ENCODE measurements at regions not wholly inside any gene's neighbourhood (a gene's known extent, or its start where the extent isn't known, plus 50 kb on each side); places are given as distances from the start of the nearest gene placed in this dataset.

GRCh38 chr11:109526061-109526460 lies 104.1 kb downstream of the C11orf87 start:
- Histone ChIP-seq H3K27me3 (no peaks in the 10 kb centered on the region), H3K36me3 (no peaks in the 10 kb centered on the region), H3K9me3 (peaks cover 0 to 6% (median 0%) of the 10 kb centered on the region in 4 donors), H3K4me3 (no peak overlapping the region), H3K27ac (no peak overlapping the region), H3K4me1 (no peaks in the 10 kb centered on the region)
- TF ChIP-seq POLR2A (IDR thresholded peaks at IDR 0.05) = no peak
- TF ChIP-seq CTCF (IDR thresholded peaks at IDR 0.05) = no peak
- no peak for TF ChIP-seq EP300 (IDR thresholded peaks at IDR 0.05)
- DNase-seq (ENCODE audit: low spot score in 2 of 2) = no peak
- 88 to 93% methylated on average over 5 of the region's 5 CpGs for WGBS, 2 donors

GRCh38 chr11:109526931-109527330 lies 104.9 kb downstream of the C11orf87 start:
- Histone ChIP-seq H3K4me1 (no peaks in the 10 kb centered on the region), H3K36me3 (no peaks in the 10 kb centered on the region), H3K4me3 (no peak overlapping the region), H3K27ac (no peak overlapping the region), H3K9me3 (peaks cover 0 to 6% (median 0%) of the 10 kb centered on the region in 4 donors), H3K27me3 (no peaks in the 10 kb centered on the region)
- DNase-seq (ENCODE audit: low spot score in 2 of 2) = no peak
- TF ChIP-seq EP300 (IDR thresholded peaks at IDR 0.05) (no peak), POLR2A (IDR thresholded peaks at IDR 0.05) (no peak), CTCF (IDR thresholded peaks at IDR 0.05) (no peak)
- WGBS, 2 donors = 45 to 57% methylated on average over 4 of the region's 4 CpGs

GRCh38 chr11:109527496-109527895 lies 105.5 kb downstream of the C11orf87 start:
- no peaks in the 10 kb centered on the region for H3K36me3 ChIP-seq
- no peak for DNase-seq (ENCODE audit: low spot score in 2 of 2)
- no peak overlapping the region for H3K4me3 ChIP-seq
- H3K4me1 ChIP-seq = no peaks in the 10 kb centered on the region
- peaks cover 0 to 6% (median 0%) of the 10 kb centered on the region in 4 donors for H3K9me3 ChIP-seq
- H3K27ac ChIP-seq = no peak overlapping the region
- TF ChIP-seq CTCF (IDR thresholded peaks at IDR 0.05) = no peak
- no peak for TF ChIP-seq POLR2A (IDR thresholded peaks at IDR 0.05)
- no peak for TF ChIP-seq EP300 (IDR thresholded peaks at IDR 0.05)
- 31 to 38% methylated on average over 1 of the region's 1 CpG for WGBS, 2 donors
- H3K27me3 ChIP-seq = no peaks in the 10 kb centered on the region

GRCh38 chr11:109547356-109548027 lies 125.5 kb downstream of the C11orf87 start:
- Histone ChIP-seq H3K9me3 (peaks cover 0 to 19% (median 0%) of the 10 kb centered on the region in 4 donors), H3K4me3 (no peak overlapping the region), H3K27me3 (no peaks in the 10 kb centered on the region), H3K4me1 (no peaks in the 10 kb centered on the region), H3K36me3 (no peaks in the 10 kb centered on the region), H3K27ac (no peak overlapping the region)
- 53 to 54% methylated on average over 6 of the region's 6 CpGs for WGBS, 2 donors
- DNase-seq (ENCODE audit: low spot score in 2 of 2) = no peak
- TF ChIP-seq CTCF (IDR thresholded peaks at IDR 0.05) (no peak), EP300 (IDR thresholded peaks at IDR 0.05) (no peak), POLR2A (IDR thresholded peaks at IDR 0.05) (no peak)

GRCh38 chr11:109552376-109552775 lies 130.4 kb downstream of the C11orf87 start:
- H3K4me1 ChIP-seq = no peaks in the 10 kb centered on the region
- H3K4me3 ChIP-seq = no peak overlapping the region
- DNase-seq (ENCODE audit: low spot score in 2 of 2) = no peak
- no peak overlapping the region for H3K27ac ChIP-seq
- no peaks in the 10 kb centered on the region for H3K27me3 ChIP-seq
- H3K36me3 ChIP-seq = no peaks in the 10 kb centered on the region
- TF ChIP-seq EP300 (IDR thresholded peaks at IDR 0.05) (no peak), CTCF (IDR thresholded peaks at IDR 0.05) (no peak), POLR2A (IDR thresholded peaks at IDR 0.05) (no peak)
- peaks cover 0 to under 1% (median 0%) of the 10 kb centered on the region in 4 donors for H3K9me3 ChIP-seq
- 93 to 94% methylated on average over 3 of the region's 3 CpGs for WGBS, 2 donors
